Gastrocnemius medialis (tissue), 4 donors: ENCODE measurements at regions not wholly inside any gene's neighbourhood (a gene's known extent, or its start where the extent isn't known, plus 50 kb on each side); places are given as distances from the start of the nearest gene placed in this dataset.

Source experiments
- CTCF ChIP-seq, 5 experiments: fragments of 450-650 bp in 3 of 5; fragments of 200-600 bp in 2 of 5; sonication (generic) in 2 of 5; IDR thresholded peaks in 4 of 5; conservative IDR thresholded peaks in 1 of 5; 1 replicate in 4 of 5; 2 replicates in 1 of 5; pipeline ENCODE4 v1.5.1; 2016 to 2019; ENCODE audit warnings: antibody characterized with exemption in 5 of 5, mild to moderate bottlenecking in 3 of 5, moderate library complexity in 3 of 5
- POLR2A ChIP-seq, 2 donors: fragments of 450-650 bp; IDR thresholded peaks; one replicate each; pipeline ENCODE4 v1.6.1; 2017; ENCODE audit warnings: antibody characterized with exemption in 2 of 2, mild to moderate bottlenecking in 2 of 2, moderate library complexity in 2 of 2

GRCh38 chr18:25516747-25517498 is 165.0 kb upstream of the ZNF521 start:
- TF ChIP-seq CTCF (IDR thresholded peaks at IDR 0.05 in 4 of 5, conservative IDR thresholded peaks at IDR 0.05 in 1 of 5), result no peak
- TF ChIP-seq POLR2A (IDR thresholded peaks at IDR 0.05), result no peak
